GM21619 (cell line): ENCODE measurements at regions not wholly inside any gene's neighbourhood (a gene's known extent, or its start where the extent isn't known, plus 50 kb on each side); places are given as distances from the start of the nearest gene placed in this dataset.
"Not testable (repeated sequence)": the region's sequence is repeated elsewhere in the genome, so short reads cannot be mapped to it uniquely, and the experiment has no call there.

ENCODE experiments used
- ATAC-seq: cut with Tn5 transposase; IDR thresholded peaks from one replicate; pipeline ENCODE4 v1.9.1; 2021; ENCODE audit not compliant: unreplicated experiment

DNA sequence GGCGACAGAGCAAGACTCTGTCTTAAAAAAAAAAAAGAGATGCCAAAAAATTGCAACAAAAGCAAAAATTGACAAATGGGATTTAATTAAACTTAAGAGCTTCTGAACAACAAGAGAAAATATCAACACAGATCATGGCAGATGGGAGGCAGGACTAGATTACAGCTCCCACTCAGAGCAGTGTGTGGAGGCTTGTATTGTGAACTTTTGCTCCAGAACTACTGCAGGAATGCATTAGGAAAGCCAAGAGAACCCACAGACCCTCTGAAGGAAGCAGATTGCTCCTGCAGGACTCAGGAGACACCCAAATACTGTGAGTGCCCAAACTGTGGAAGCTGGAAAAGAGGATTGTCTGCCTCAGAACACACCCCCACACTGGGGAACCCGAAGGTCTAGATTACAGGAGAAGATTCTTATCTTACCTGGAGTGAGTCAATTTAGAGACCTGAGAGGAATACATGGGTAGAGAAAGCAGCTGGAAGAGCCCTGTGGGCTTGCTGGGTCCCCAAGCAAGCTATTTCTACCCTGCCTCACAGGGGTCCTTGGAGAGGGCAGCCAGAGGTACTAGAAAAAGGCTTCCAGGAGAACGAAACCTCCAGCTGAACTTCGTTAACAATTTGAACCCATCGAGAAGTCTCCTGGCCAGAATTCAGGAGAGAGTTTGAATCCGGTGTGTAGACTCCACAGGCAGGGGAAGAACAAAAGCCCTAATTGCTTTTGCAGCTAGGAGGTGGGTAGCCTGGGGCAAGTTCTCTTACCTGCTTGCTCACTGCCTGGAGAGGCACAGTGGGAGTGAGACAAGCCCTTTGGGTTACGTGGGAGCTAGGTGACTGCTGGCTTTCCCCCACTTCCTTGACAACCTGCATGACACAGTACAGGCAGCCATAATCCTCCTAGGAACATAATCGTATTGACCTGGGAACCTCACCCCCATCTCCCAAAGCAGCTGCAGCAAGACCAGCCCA lies 593.4 kb upstream of the RGMB start:
- ATAC-seq = no peak

DNA sequence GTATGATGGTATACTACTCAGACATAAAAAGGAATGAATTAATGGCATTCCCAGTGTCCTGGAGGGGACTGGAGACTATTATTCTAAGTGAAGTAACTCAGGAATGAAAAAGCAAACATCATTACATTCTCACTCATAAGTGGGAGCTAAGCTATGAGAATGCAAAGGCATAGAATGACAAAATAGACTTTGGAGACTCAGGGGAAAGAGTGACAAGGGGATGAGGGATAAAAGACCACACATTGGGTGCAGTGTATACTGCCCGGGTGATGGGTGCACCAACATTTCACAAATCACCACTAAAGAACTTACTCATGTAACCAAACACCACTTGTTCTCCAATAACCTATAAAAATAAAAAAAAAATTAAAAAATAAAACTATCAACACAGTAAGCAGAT lies 587.3 kb upstream of the RGMB start:
- no peak for ATAC-seq

DNA sequence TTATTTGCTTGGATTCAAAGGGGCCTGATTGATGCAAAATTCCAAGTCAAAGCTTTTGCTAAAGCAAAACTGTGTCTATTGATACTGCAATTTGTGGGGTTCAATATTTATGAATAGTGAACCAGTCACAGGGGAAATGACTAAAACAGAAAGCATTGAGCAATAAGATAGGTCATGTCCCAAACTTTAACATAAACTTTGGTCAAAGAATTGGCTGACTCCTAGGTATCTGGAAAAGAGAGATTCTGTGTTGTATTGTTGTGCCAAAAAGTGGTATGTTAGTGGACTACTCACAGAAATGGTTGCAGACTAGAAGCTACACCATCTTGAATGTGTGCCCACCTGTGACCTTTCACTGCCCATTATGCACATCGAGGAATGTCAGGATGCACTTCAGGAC lies 585.5 kb upstream of the RGMB start:
- no peak for ATAC-seq

DNA sequence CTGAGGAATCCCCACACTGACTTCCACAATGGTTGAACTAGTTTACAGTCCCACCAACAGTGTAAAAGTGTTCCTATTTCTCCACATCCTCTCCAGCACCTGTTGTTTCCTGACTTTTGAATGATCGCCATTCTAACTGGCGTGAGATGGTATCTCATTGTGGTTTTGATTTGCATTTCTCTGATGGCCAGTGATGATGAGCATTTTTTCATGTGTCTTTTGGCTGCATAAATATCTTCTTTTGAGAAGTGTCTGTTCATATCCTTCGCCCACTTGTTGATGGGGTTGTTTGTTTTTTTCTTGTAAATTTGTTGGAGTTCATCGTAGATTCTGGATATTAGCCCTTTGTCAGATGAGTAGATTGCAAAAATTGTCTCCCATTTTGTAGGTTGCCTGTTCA lies 583.1 kb upstream of the RGMB start:
- not testable (repeated sequence) for ATAC-seq

DNA sequence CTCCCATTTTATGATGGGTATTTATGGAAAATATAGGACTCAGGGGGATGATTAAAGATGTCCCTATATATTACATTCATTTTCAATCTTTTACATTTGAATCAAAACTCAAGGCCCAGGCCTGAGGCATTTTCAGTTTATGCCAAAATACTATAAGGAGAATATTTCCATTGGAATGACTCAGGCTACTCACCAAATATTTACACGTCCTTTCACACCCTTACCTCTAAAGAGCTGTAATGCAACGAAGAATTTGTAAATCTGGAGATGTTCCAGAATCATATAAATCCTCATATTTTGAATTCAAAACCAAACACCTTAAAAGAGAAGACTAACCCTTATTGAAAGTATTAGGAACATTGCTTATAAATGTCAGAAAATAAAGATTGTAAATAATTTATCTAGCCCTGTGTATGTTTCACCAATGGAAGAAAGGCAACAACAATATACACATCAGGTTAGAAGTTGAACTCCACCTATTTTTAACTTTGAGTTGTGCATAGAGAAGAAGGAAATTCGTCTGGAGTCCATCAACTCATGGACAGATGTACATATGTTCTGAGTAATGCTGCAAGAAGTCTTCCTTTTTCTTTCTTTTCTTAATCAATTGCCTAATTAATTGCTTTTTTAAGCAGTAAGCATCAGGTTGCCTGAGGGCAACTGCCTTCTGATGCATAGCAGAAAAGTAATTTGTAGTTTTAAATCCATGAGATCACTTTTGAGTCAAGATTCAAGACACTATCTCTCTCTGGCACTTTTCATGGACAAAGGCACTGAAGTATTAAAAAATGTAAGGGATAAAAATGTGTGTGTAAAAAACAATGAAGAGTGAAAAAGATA lies 579.3 kb upstream of the RGMB start:
- ATAC-seq = no peak

DNA sequence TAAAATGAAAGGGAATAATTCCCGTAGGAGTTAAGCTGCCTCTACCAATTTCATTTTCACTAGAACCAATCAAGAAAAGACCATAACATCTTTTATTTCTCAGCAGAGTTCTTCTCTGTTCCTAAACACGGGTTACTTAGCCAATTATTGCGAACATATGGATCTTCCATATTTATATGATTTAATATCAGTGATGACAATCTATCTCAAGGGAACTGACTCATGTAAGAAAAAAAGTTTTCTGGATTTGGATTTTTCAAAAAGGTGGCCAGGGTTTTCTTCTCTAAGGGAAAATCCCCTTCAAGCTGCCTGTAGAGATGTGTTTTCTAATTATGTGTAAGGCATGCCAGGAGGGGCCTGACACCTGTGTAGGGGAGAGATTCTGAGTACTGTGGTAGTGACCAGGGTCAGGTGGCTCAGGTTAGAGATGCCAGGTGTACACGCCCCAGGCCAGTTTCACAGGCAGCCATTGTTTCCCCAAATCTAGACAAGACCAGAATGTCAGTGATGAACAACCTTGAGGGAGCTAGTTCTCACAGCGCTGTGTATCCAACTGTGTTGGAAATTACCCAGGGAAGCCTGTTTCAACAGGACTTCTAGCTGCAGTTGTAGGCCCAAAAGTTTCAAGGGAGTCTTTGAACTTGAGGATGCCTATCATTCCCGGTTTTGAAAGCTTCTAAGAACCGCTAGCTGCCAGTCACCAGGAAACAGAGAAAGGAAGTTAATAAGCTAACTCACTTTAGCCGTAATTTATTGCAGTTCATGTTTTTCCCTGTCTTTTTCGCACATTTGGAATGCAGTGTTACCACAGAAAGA lies 572.5 kb upstream of the RGMB start:
- ATAC-seq = no peak

DNA sequence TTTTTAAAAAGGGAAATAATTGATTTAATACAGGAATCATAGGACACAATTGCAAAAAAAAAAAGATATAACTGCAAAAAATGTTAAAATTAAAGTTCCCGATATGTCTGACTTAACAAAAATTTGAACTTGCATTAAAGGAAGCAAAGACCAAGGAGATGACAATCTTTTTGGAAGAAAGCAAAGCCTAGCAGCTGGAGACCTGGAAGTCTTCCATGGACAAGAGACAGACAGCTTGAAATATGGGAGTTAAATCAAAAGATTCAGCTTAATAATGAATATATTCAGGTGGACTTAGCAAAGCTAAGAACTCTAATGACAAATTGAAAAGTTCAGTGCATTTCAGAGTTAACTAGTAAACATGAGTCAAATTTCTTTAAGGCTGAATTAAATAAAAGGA lies 568.7 kb upstream of the RGMB start:
- ATAC-seq = no peak

DNA sequence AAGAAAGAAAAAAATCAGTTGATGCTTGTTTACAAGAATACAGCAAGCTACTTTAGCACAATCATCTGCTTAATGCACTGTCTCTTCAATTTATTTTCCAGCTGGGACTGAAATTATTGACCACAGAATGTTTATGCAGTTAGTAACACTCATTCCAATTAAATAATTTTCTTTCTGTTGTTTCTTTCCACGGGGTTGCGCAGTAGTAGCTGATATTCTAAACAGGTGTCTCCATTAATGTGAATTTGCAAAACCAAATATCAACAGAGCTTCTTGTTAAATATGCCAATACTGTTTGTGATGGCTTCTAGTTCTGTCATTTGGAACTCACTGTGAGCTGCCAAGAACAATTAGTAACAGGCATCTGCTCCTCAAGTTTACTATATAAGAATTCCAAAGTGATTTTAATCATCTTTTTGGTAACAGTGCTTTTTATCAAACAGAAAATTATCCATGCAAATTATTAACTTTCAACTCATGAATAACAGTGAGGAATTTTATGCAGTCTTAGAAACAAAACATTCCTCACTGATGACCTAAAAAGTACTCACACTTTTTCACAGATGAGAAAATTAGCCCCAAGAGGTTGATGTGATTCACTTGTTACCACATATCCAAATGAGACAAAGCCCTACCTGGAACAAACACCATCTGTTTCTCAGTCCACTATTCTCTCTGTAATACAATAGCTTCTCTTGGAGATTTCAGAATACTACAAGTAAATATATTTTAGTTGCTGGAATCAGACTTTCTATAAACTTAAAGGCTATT lies 567.6 kb upstream of the RGMB start:
- no peak for ATAC-seq

DNA sequence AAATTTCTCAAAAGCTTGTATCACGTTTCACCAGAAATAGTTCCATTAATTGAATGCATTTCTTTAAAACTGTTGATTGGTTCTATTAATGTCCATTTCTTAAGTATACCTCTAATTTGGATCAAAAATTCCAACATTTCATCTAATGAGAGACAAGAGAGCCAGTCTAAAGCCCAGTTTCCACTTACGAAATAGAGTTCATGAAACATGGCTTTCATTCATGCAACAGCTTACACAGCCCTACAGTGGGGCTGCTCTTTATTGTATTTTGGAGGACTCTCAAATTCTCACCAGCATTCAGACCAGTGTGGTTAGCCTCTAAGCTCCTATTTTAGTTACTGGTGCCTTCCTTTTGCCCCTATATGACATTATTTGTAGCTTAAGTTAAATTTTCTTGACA lies 566.9 kb upstream of the RGMB start:
- ATAC-seq = no peak

DNA sequence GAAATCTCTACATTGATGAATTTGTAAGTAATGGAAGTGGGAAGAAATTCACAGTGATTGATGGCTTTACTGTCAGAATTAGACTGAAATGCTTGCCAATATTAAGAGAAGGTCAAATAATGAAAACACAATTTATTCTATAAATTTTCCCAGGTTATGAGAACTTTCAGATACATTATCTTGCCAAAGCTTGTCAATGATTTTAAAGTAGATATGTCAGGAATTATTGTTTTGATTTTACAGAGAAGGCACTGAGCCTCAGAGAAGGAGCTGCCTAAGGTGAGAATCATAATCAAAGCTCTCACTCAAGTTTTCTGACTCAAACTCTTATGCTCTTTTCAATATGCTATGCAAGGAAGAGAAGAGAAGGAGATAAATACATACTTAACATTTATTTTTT lies 564.0 kb upstream of the RGMB start:
- ATAC-seq = no peak

DNA sequence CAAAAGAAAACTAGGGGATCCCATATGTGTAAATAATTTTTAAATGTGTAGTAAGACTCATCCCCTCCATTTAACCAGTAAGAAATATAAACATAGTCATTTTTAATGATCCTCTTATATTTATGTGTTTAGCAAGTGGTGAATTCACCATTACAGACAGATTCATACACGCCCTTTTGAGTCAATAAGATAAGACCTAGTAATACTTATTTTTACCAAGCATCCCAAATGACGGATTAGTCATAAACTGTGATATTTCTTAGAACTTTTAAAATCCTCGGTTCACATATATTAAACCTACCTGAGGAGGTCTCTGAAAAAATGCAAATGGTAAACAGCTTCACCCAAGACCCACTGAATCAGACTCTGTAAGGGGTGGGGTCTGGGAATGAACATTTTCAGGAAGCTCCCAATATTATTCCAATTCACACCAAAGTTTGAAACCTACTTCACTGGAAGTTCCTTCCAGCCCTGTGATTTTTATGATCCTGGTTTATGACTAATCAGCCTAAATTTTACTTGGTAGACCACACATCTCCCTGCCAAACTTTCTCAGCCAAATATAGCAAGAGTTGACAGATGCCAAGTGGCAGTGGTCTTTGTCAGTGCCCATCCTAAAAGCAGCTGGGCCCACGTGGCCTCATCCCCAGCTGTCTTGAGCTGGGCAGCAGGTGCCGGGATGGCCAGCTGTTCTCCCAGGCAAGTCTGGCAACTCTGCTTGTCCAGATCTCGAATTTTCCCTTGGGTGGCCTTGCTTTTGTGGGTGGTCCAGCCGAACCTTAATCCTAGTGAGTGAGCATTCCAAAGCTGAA lies 559.0 kb upstream of the RGMB start:
- no peak for ATAC-seq

DNA sequence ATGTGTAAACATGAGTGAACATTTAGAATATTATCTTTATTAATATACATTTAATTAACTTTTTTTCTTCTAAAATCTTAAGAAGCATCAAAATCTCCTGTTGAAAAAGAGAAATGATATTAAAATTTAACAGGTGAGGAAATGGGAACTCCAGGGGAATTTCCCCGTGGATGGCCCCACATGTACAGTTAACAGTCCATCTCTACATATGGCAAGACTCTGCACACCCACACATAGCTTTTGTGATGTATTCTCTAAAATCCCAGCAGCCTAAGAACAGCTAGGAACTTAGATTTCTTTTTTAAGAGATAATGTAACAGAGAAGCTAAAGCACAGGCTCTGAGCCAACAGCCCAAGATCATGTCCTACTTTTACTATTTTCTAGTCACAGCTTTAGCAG lies 556.3 kb upstream of the RGMB start:
- no peak for ATAC-seq

DNA sequence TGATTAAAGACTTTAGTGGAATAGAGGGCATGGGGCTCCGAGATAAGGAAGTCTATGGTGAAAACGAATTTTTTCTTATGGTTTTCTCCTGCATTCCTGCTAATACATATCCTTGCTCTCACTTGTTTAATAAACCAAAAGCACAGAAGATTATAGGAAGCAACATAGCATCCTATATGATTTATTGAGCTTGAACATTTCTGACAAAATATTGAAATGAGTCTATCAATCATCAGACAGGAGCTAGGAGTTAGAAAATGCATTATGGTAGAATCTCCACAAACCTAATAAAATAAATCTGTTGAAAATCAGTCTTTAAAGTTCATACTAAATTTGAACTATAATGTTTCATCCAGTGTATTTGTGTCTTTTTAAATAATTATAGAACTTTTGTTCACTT lies 554.6 kb upstream of the RGMB start:
- no peak for ATAC-seq

DNA sequence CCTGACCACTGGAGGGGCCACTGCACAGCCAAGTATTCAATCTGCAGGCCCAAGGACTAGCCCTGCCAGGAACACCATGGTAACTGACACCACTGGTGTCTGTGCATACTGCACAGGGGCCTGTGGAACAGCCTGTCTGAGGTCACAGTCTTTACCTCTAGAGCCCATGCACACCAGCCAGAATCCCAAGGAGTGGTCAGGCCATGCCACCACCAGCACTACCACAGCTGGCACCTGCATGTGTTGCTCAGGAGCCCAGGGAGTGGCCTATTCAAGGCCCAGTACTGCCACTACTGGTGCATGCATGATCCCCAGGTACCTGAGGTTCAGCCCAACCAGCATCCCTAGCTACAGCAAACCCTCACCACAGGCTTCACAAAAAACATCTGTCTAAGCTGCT lies 546.0 kb upstream of the RGMB start:
- ATAC-seq = no peak

DNA sequence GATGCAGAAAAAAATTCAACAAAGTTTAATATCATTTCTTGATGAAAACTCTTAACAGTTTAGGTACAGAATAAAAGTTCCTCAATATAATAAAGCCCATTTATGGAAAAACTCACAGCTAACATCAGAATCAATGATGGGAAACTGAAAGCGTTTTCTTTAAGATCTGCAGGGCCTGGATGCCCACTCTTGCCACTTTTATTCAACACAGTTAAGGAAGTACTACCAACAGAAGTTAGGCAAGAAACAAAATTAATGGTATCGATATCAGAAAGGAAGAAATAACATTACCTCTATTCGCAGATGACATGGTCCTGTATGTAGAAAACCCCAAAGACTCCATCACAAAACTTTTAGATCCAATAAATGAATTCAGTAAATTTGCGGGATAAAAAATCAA lies 542.4 kb upstream of the RGMB start:
- ATAC-seq = no peak

DNA sequence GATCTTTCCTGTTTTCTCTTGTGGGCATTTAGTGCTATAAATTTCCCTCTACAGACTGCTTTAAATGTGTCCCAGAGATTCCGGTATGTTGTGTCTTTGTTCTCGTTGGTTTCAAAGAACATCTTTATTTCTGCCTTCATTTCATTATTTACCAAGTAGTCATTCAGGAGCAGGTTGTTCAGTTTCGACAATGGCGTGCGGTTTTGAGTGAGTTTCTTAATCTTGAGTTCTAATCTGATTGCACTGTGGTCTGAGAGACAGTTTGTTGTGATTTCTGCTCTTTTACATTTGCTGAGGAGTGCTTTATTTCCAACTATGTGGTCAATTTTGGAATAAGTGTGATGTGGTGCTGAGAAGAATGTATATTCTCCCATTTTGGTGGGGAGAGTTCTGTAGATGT lies 535.7 kb upstream of the RGMB start:
- not testable (repeated sequence) for ATAC-seq

DNA sequence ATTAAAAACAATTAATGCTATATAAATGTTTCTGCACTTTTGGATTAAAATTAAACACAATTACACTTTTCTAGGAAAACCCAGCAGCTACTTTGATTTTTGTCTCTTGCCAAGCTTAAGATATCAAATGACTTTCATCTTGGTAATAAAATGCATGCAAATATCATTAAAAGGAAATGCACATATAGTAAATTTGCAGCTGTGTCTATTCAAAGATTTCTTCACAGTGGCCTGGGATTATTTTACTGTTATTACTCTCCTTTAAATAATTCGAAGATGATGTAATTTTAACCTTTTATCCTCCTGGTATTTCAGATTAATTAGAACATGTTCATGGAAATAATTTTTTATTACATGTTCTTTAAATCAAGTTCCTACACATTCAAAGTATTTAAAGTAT lies 529.5 kb upstream of the RGMB start:
- no peak for ATAC-seq

DNA sequence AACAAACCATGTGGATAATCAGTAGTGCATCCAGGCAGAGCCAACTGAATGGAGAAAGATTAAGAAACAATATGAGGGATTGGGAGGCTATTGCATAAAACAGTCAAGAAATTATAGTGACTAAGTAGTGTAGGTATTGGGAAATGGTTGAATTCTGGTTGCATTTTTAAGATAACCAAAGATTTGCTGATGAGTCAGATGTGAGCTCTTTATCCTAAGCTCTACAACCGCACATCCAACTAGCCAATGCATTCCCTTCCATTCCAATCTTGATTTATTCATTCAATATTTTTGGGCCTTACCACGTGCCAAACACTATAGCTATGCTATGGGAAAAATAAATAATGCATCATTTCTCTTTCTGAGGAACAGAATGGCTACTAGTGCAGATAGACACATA lies 524.5 kb upstream of the RGMB start:
- ATAC-seq = no peak

DNA sequence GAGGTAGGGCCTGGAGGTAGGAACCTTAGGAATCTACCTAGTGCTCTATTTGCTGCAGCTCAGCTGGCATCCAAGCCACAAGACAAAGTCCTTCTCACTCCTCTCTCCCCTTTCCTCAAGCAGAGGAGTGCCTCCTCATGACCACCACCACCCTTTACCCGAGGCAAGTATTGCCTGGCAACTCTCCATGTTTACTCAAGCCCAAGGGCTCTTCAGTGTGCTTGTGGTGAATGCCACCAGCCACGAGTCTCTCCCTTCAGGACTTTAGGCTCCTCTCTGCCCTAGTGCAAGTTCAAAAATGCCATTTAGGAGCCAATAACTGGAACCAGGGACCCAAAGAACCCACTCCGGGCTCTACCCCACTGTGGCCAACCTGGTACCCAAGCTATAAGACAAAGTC lies 514.5 kb upstream of the RGMB start:
- no peak for ATAC-seq

DNA sequence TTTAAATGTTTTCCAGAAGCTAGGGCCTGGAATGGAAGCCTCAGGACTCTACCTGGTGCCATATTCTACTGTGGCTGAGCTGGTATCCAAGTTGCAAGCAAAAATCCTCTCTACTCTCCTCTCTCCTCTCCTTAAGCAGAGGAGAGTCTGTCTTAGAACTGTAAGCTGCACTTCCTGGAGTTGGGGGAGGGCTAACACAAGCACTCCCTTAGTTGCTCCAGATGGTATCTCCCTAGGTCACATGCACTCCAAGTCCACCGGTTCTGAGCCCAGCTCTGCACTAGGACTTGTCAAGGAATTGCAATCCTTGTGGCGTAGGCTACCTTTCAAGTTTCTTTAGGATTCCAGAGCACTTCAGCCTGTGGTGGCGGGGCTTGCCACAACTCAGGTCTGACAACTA lies 513.9 kb upstream of the RGMB start:
- ATAC-seq = no peak
